Osteocyte (in vitro differentiated cells): ENCODE measurements at regions not wholly inside any gene's neighbourhood (a gene's known extent, or its start where the extent isn't known, plus 50 kb on each side); places are given as distances from the start of the nearest gene placed in this dataset.

ENCODE experiments used
- DNase-seq: peaks from one replicate; pipeline ENCODE4 v3.0.0; 2021; ENCODE audit warnings: mixed read lengths; ENCODE audit not compliant: unreplicated experiment; ENCODE audit errors: extremely low spot score
- H3K27ac Mint-ChIP-seq: one replicate; pipeline ENCODE4 v1.8.0; 2021; ENCODE audit warnings: mild to moderate bottlenecking, mixed read lengths; ENCODE audit not compliant: unreplicated experiment
- H3K27me3 Mint-ChIP-seq: one replicate; pipeline ENCODE4 v1.8.0; 2021; ENCODE audit warnings: mixed read lengths; ENCODE audit not compliant: unreplicated experiment
- H3K36me3 Mint-ChIP-seq: one replicate; pipeline ENCODE4 v1.8.0; 2021; ENCODE audit warnings: mixed read lengths; ENCODE audit not compliant: unreplicated experiment
- H3K4me1 Mint-ChIP-seq: one replicate; pipeline ENCODE4 v1.8.0; 2021; ENCODE audit warnings: mixed read lengths; ENCODE audit not compliant: unreplicated experiment
- H3K4me3 Mint-ChIP-seq: one replicate; pipeline ENCODE4 v1.8.0; 2021; ENCODE audit warnings: mild to moderate bottlenecking, moderate library complexity, mixed read lengths; ENCODE audit not compliant: unreplicated experiment
- H3K9me3 Mint-ChIP-seq: one replicate; pipeline ENCODE4 v1.8.0; 2021; ENCODE audit warnings: mixed read lengths; ENCODE audit not compliant: unreplicated experiment
- CTCF ChIP-seq: fragments of 200-600 bp; sonication (generic); IDR thresholded peaks from 2 replicates; pipeline ENCODE4 v1.5.0; 2021; ENCODE audit warnings: antibody characterized with exemption, mild to moderate bottlenecking, moderate library complexity

- Mint-ChIP-seq H3K4me1 (peaks cover 11% of the 10 kb centered on the region), H3K27me3 (no peaks in the 10 kb centered on the region), H3K9me3 (peaks cover 5% of the 10 kb centered on the region), H3K36me3 (no peaks in the 10 kb centered on the region), H3K4me3 (no peak overlapping the region), H3K27ac (no peak overlapping the region)
- TF ChIP-seq CTCF = no peak
- DNase-seq = no peak
Observed at GRCh38 chr13:109922518-109922917, 136.1 kb upstream of the IRS2 start.

GRCh38 chr13:109919715-109920375 is 133.5 kb upstream of the IRS2 start:
- Mint-ChIP-seq H3K36me3 (no peaks in the 10 kb centered on the region), H3K4me1 (peaks cover 11% of the 10 kb centered on the region), H3K27me3 (no peaks in the 10 kb centered on the region), H3K9me3 (no peaks in the 10 kb centered on the region), H3K4me3 (no peak overlapping the region), H3K27ac (no peak overlapping the region)
- TF ChIP-seq CTCF = no peak
- DNase-seq = no peak

- no peak overlapping the region for H3K27ac Mint-ChIP-seq
- no peak overlapping the region for H3K4me3 Mint-ChIP-seq
- peaks cover 11% of the 10 kb centered on the region for H3K4me1 Mint-ChIP-seq
- no peaks in the 10 kb centered on the region for H3K27me3 Mint-ChIP-seq
- H3K9me3 Mint-ChIP-seq = no peaks in the 10 kb centered on the region
- no peak for TF ChIP-seq CTCF
- no peaks in the 10 kb centered on the region for H3K36me3 Mint-ChIP-seq
- DNase-seq = no peak
Observed at GRCh38 chr13:109918179-109918711, 131.9 kb upstream of the IRS2 start.

- H3K9me3 Mint-ChIP-seq = no peaks in the 10 kb centered on the region
- H3K27ac Mint-ChIP-seq = no peak overlapping the region
- no peaks in the 10 kb centered on the region for H3K36me3 Mint-ChIP-seq
- TF ChIP-seq CTCF = no peak
- no peak overlapping the region for H3K4me3 Mint-ChIP-seq
- DNase-seq = no peak
- no peaks in the 10 kb centered on the region for H3K27me3 Mint-ChIP-seq
- peaks cover 11% of the 10 kb centered on the region for H3K4me1 Mint-ChIP-seq
Observed at GRCh38 chr13:109917422-109917821, 131.0 kb upstream of the IRS2 start.

GRCh38 chr13:109913936-109914510 is 127.6 kb upstream of the IRS2 start:
- Mint-ChIP-seq H3K36me3 (no peaks in the 10 kb centered on the region), H3K9me3 (no peaks in the 10 kb centered on the region), H3K4me1 (peaks cover 3% of the 10 kb centered on the region), H3K27ac (no peak overlapping the region), H3K4me3 (no peak overlapping the region), H3K27me3 (no peaks in the 10 kb centered on the region)
- DNase-seq = no peak
- no peak for TF ChIP-seq CTCF
